GM21360 (cell line): ENCODE measurements at regions not wholly inside any gene's neighbourhood (a gene's known extent, or its start where the extent isn't known, plus 50 kb on each side); places are given as distances from the start of the nearest gene placed in this dataset.

Source experiments
- ATAC-seq: cut with Tn5 transposase; IDR thresholded peaks from one replicate; pipeline ENCODE4 v1.9.1; 2021; ENCODE audit warnings: mild to moderate bottlenecking, moderate library complexity; ENCODE audit not compliant: unreplicated experiment

- ATAC-seq = no peak
Observed at GRCh38 chr18:24771300-24771699, 310.9 kb downstream of the HRH4 start.

- ATAC-seq = no peak
Observed at GRCh38 chr18:24773101-24773500, 312.7 kb downstream of the HRH4 start.

DNA sequence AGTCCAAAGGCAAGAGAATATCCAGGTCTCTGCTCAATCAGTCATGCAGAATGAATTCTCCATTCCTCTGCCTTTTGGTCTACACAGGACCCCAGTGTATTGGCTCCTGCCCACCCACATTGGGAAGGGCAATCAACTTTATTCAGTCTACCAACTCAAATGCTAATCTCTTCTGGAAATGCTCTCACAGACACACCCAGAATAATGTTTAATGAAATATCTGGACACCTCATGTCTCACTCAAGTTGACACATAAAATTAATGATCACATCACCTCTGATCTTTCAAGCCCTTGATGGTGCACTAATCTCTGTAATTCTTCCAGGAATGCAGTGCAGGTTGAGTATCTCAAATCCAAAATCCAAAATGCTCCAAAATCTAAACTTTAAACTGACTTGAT is 315.6 kb downstream of the HRH4 start:
- ATAC-seq = no peak

GRCh38 chr18:24778810-24779418 is 318.5 kb downstream of the HRH4 start:
- ATAC-seq = no peak

GRCh38 chr18:24782566-24782965 is 322.1 kb downstream of the HRH4 start:
- ATAC-seq = no peak

DNA sequence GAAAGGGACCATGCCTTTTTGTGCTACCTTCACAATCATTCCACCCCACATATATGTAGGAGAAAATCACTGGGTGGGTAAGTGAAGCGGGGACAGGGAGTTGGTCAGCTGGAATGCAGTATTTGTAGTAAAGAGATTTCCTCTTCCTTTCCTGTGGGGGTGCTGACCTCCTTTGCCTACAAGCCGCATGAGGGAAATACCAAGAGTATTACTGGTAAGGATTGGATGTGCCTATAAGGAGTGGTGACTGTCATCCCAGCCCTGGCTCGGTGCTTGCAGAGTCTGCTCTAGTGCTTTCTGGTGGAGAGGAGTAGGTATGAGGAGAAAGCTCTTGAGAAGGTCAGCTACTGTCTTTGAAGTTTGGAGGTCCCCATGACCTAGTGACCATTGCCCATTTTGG is 324.6 kb downstream of the HRH4 start:
- no peak for ATAC-seq

GRCh38 chr18:24786027-24786426 is 325.6 kb downstream of the HRH4 start:
- no peak for ATAC-seq

- no peak for ATAC-seq
Observed at GRCh38 chr18:24790347-24790746, 329.9 kb downstream of the HRH4 start.

GRCh38 chr18:24791751-24792545 is 331.5 kb downstream of the HRH4 start:
- ATAC-seq = no peak

DNA sequence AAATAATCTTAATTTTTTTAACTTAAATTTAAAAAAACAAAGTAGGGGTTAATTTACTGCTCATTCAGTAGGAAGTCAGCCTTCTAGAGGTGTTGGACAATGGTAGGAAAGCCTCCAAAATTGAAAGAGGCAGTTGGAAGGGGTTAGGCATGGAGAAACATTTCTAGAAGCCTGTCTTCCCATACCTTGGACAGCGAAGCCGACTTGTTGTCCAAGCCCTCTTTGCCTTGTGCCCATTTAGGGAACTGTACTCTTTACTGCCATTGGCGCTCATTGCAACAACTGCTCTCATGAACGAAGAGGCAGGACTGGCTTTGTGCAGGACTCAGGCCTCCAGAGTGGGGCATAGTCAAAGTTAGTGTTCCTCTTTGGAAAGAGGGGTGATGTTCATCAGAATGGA is 333.3 kb downstream of the HRH4 start:
- ATAC-seq = no peak

- ATAC-seq = no peak
Observed at GRCh38 chr18:24795129-24795528, 334.7 kb downstream of the HRH4 start.

DNA sequence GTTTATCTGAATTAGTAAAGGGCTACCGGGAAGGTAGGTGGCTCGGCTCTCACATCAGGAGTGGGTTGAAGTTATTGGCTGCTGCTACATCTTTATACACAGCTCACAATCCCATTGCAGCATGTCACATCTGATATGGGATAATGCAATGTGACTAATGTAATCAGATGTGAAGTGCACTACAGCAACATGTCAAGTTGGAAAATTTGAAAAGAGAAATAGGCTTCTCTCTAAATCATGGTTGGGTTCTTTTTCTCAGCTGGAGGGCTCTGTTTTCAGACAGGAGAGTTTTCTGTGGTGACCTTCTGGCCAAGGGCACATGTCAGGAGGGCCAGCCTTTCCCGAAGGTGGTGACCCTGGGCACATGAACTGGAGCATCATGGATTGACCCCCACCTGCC is 337.5 kb downstream of the HRH4 start:
- ATAC-seq = no peak

GRCh38 chr18:24799176-24799575 is 338.7 kb downstream of the HRH4 start:
- ATAC-seq = no peak

GRCh38 chr18:24799720-24800119 is 339.3 kb downstream of the HRH4 start:
- ATAC-seq = no peak

DNA sequence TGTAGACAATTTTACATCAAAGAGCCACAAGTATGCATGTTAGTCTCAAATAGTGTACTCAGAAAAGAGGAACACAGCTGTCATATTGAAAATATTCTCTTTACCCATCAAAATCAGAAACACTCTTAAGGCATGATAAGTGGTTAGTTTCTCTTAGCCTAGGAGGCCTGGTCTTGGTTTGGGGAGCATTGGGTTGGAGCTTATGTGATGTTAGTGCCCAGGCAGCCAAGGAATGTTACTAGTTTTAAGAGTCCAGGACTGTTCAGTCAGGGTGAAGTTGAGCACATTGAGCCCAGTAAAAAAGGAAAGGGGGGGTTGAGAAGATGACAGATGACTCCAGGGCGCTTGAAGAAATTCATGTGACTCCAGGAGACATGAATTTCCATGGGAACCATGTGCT is 340.6 kb downstream of the HRH4 start:
- ATAC-seq = no peak

DNA sequence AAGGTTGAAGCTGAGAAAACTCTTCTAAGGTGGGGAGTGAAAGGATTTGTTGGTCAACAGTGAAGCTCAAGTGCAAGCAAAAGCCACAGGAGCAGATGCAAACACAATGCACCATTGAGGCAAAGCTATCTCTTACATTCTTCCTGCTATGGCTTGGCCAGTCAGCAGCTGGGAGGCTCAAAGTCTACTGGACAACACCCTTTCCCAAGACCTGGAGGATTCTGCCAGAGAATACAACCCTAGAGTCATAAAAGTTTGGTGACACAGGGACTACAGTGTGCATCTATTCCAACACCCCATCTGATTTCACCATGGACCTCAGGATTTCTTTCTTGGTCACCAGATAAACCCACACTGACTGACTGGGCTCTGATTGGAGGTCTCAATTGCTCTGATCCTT is 342.0 kb downstream of the HRH4 start:
- no peak for ATAC-seq

DNA sequence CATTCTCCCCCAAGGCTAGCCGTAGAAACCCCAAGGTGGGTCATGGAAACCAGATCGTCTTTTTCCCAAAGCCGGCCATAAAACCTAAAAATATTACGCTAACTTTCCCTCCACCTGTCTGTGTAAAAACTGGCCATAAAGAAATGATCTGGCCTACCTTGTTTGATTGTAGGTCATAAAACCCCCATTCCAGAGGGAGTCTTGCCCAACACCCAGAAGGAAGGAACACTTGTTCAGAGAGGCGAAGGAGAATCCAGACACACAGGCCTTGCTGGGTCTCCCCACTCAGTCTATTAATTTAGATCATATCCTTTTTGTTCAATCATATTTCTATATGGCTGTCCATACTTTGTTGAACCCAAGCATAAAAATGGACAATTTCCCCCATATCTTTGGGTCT is 344.7 kb downstream of the HRH4 start:
- no peak for ATAC-seq

DNA sequence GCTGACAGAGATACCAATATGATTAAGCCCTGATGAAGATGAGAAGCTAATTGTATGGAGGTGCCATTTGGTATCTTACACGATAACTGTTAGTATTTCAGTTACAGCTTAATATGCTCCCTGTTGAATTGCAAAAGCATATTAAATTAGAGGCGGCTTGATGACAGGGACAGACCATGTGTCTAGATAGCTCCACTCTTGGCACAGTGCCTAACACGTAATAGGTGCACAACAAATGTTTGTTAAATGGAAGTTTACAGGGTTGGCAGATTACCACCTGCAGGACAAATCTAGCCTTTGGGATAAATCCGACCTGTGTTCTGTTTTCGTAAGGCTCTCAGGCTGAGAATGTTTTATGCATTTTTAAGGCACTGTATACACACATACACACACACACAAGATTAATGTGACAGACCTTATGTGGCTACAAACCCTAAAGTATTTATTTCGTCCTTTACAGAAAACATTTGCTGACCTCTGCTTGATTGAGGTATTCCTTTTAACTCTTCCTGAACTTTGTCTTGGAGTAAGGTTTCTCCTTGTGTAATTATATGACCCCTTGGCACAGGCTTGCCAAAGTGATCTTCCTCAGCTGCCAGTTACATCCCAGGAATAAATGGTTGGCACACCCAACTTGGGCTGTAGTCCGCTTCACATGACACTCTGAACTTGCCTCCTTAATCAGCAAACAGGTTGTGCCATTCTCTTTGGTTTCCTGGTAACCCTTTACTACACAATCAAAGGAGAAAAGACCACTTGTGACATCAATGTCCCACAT is 348.9 kb downstream of the HRH4 start:
- no peak for ATAC-seq

- ATAC-seq = no peak
Observed at GRCh38 chr18:24810561-24811305, 350.3 kb downstream of the HRH4 start.

DNA sequence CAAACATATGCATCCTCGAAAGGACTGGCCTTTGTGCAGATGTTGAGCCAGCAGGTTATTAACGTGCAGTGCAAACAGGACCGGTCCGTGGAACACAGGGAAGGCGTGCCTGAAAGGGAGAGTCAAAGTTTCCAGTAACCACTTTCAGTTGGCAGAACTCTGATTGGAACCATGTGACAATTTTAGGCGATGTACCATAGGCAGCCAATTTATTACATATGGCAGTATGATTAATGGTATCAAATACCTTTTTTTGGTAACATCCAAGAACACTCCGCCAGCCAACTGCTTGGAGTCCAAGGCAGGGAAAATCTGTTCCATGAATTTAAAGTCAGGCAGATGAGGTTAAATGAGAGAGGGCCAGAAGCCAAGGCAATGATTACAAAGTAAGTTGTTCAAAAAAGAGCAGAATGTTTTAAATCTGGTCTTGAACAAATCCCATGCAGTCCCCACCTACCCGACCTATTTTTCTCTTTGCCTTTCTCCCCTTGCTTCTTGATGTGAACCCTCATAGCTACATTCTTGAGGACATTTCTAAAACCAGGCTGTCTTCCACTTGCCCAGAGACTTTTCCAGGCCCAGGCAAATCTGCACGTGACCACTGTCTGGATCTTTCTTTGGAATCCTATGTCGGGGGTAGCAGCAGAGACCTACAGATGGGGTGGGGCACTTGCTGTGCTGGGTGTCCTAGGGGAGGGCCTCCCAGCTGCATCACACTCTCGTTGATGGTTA is 351.7 kb downstream of the HRH4 start:
- ATAC-seq = no peak

- no peak for ATAC-seq
Observed at GRCh38 chr18:24814521-24814920, 354.1 kb downstream of the HRH4 start.
